H1 (cell line): ENCODE measurements at regions not wholly inside any gene's neighbourhood (a gene's known extent, or its start where the extent isn't known, plus 50 kb on each side); places are given as distances from the start of the nearest gene placed in this dataset.

Experiments used
- CTCF ChIA-PET: fragments of 300-600 bp; sonication (Branson Sonifier 250); formaldehyde crosslinking; loops from one replicate; lab custom pipeline; 2021; ENCODE audit not compliant: partially characterized antibody; lab: Charles Lee
- POLR2A ChIA-PET: fragments of 300-600 bp; sonication (Branson Sonifier 250); formaldehyde crosslinking; loops from one replicate; lab custom pipeline; 2021; ENCODE audit warnings: inconsistent platforms; ENCODE audit not compliant: partially characterized antibody; lab: Charles Lee
- DNase-seq, 2 experiments: peaks; one replicate each; pipeline versions ENCODE4 v3.0.0 to v3.0.0-alpha.2; 2010 to 2022; ENCODE audit warnings: low spot score in 2 of 2, low read depth in 1 of 2, mixed read lengths in 1 of 2
- FAIRE-seq: peaks from 2 replicates; lab custom pipeline; 2011; peaks lifted over from hg19 to GRCh38; lab: Jason Lieb, UNC
- H2AFZ ChIP-seq: 2 replicates; pipeline ENCODE4 v1.8.1; 2012; ENCODE audit warnings: low read length, inconsistent platforms
- H2AK5ac ChIP-seq: 2 replicates; pipeline ENCODE4 v1.6.1; 2013; ENCODE audit warnings: low read depth, low read length
- H2BK120ac ChIP-seq: replicated peaks from 2 replicates; pipeline ENCODE3; 2013; ENCODE audit warnings: low read depth, low read length, inconsistent platforms
- H2BK12ac ChIP-seq: 2 replicates; pipeline ENCODE4 v1.6.1; 2013; ENCODE audit warnings: low read depth, low read length
- H2BK15ac ChIP-seq: 2 replicates; pipeline ENCODE4 v1.6.1; 2013; ENCODE audit warnings: low read length
- H2BK20ac ChIP-seq: 2 replicates; pipeline ENCODE4 v1.6.1; 2013; ENCODE audit warnings: low read length
- H2BK5ac ChIP-seq: 2 replicates; pipeline ENCODE4 v1.6.1; 2013; ENCODE audit warnings: low read depth, low read length
- H3K14ac ChIP-seq: 2 replicates; pipeline ENCODE4 v1.6.1; 2013; ENCODE audit warnings: inconsistent platforms; ENCODE audit not compliant: insufficient read length
- H3K18ac ChIP-seq: 2 replicates; pipeline ENCODE4 v1.6.1; 2013; ENCODE audit warnings: low read length; ENCODE audit errors: extremely low read depth
- H3K23ac ChIP-seq: 2 replicates; pipeline ENCODE4 v1.6.1; 2013; ENCODE audit warnings: inconsistent platforms; ENCODE audit not compliant: insufficient read length
- H3K23me2 ChIP-seq: 2 replicates; pipeline ENCODE4 v1.6.1; 2013; ENCODE audit warnings: low read depth, low read length
- H3K27ac ChIP-seq: 2 replicates; pipeline ENCODE4 v1.6.1; 2011; ENCODE audit warnings: low read depth, low read length, inconsistent platforms
- H3K27me3 ChIP-seq, 4 experiments: replicated peaks in 1 of 4; 1 replicate in 1 of 4; 2 replicates in 3 of 4; pipeline versions ENCODE4 v1.6.1 to v1.8.1; 2011 to 2013; ENCODE audit warnings: low read length in 3 of 4, mild to moderate bottlenecking in 3 of 4, inconsistent platforms in 2 of 4, mixed read lengths in 2 of 4, moderate library complexity in 1 of 4; ENCODE audit not compliant: control insufficient read depth in 3 of 4, insufficient read depth in 3 of 4; ENCODE audit errors: extremely low read depth in 1 of 4
- H3K36me3 ChIP-seq, 4 experiments: 2 replicates each; pipeline versions ENCODE4 v1.6.1 to v1.8.1; 2011 to 2013; ENCODE audit warnings: mild to moderate bottlenecking in 4 of 4, low read length in 3 of 4, moderate library complexity in 2 of 4, control low read depth in 1 of 4, inconsistent platforms in 1 of 4; ENCODE audit not compliant: insufficient read depth in 4 of 4, control insufficient read depth in 2 of 4
- H3K4ac ChIP-seq: replicated peaks from 2 replicates; pipeline ENCODE3; 2013; ENCODE audit warnings: low read length, low read depth, mixed read lengths, inconsistent platforms; ENCODE audit not compliant: insufficient read length
- H3K4me1 ChIP-seq, 4 experiments: replicated peaks in 1 of 4; 1 replicate in 1 of 4; 2 replicates in 3 of 4; pipeline versions ENCODE4 v1.6.1 to v1.8.1; 2011 to 2013; ENCODE audit warnings: low read length in 3 of 4, inconsistent platforms in 2 of 4, mixed read lengths in 1 of 4; ENCODE audit not compliant: insufficient read depth in 4 of 4, control insufficient read depth in 3 of 4
- H3K4me2 ChIP-seq, 2 experiments: 2 replicates each; pipeline versions ENCODE4 v1.6.1 to v1.8.1; 2011 to 2013; ENCODE audit warnings: low read depth in 2 of 2, low read length in 2 of 2, control low read depth in 1 of 2, inconsistent platforms in 1 of 2, mild to moderate bottlenecking in 1 of 2; ENCODE audit not compliant: insufficient read depth in 1 of 2
- H3K4me3 ChIP-seq, 4 experiments: fragments of 200-600, 300-600 bp in 1 of 4; sonication (generic), shearing (Covaris generic), sonication (Bioruptor Twin) in 1 of 4; 2 replicates each; pipeline versions ENCODE4 v1.5.1 to v1.8.1; 2011 to 2016; ENCODE audit warnings: low read length in 4 of 4, low read depth in 3 of 4, control low read depth in 2 of 4, inconsistent platforms in 2 of 4, mild to moderate bottlenecking in 2 of 4, mixed read lengths in 1 of 4, moderate library complexity in 1 of 4; ENCODE audit not compliant: insufficient read depth in 2 of 4; ENCODE audit errors: extremely low read depth in 1 of 4
- H3K56ac ChIP-seq: replicated peaks from 2 replicates; pipeline ENCODE3; 2013; ENCODE audit warnings: low read depth, mild to moderate bottlenecking, mixed read lengths, low read length, inconsistent platforms; ENCODE audit not compliant: insufficient read length
- H3K79me1 ChIP-seq: 2 replicates; pipeline ENCODE4 v1.6.1; 2013; ENCODE audit warnings: low read depth, low read length, control low read depth
- H3K79me2 ChIP-seq, 2 experiments: 2 replicates each; pipeline versions ENCODE4 v1.6.1 to v1.8.1; 2012 to 2013; ENCODE audit warnings: low read length in 2 of 2, mild to moderate bottlenecking in 2 of 2, inconsistent platforms in 1 of 2; ENCODE audit not compliant: insufficient read depth in 2 of 2, control insufficient read depth in 1 of 2
- H3K9ac ChIP-seq, 4 experiments: replicated peaks in 1 of 4; 1 replicate in 1 of 4; 2 replicates in 3 of 4; pipeline versions ENCODE4 v1.6.1 to v1.8.1; 2011 to 2013; ENCODE audit warnings: low read depth in 3 of 4, low read length in 3 of 4, control low read depth in 2 of 4, mild to moderate bottlenecking in 2 of 4, moderate library complexity in 2 of 4, inconsistent platforms in 1 of 4; ENCODE audit errors: extremely low read depth in 1 of 4
- H3K9me3 ChIP-seq, 2 experiments: 2 replicates each; pipeline versions ENCODE4 v1.6.1 to v1.8.1; 2012 to 2013; ENCODE audit warnings: mild to moderate bottlenecking in 2 of 2, moderate library complexity in 2 of 2, control low read depth in 1 of 2, inconsistent platforms in 1 of 2, low read depth in 1 of 2, low read length in 1 of 2, mixed read lengths in 1 of 2; ENCODE audit not compliant: insufficient read depth in 2 of 2
- H4K20me1 ChIP-seq, 2 experiments: replicated peaks in 1 of 2; 2 replicates each; pipeline versions ENCODE3 to v1.8.1; 2011 to 2013; ENCODE audit warnings: inconsistent platforms in 2 of 2, low read length in 2 of 2, mild to moderate bottlenecking in 1 of 2; ENCODE audit not compliant: insufficient read depth in 2 of 2, control insufficient read depth in 1 of 2
- H4K5ac ChIP-seq: 2 replicates; pipeline ENCODE4 v1.6.1; 2013; ENCODE audit warnings: low read length, low read depth, mixed read lengths, inconsistent platforms; ENCODE audit not compliant: insufficient read length
- H4K8ac ChIP-seq: 2 replicates; pipeline ENCODE4 v1.8.0; 2013; ENCODE audit warnings: mild to moderate bottlenecking, moderate library complexity, low read length, inconsistent platforms; ENCODE audit not compliant: insufficient read depth; ENCODE audit errors: extremely low read depth
- H4K91ac ChIP-seq: replicated peaks from 2 replicates; pipeline ENCODE3; 2013; ENCODE audit warnings: low read length, mixed read lengths, inconsistent platforms; ENCODE audit not compliant: insufficient read length
- BCL11A ChIP-seq, 2 experiments: IDR thresholded peaks; one replicate each; pipeline ENCODE4 v1.6.1; 2011; ENCODE audit warnings: low read depth in 2 of 2, low read length in 2 of 2, mild to moderate bottlenecking in 2 of 2
- CBX5 ChIP-seq: fragments of 300-800, 300-1000 bp; sonication (generic); IDR thresholded peaks from 2 replicates; pipeline ENCODE4 v1.7.1; 2016; ENCODE audit warnings: antibody characterized with exemption, low read length, low read depth
- CHD2 ChIP-seq: IDR thresholded peaks from 2 replicates; pipeline ENCODE4 v1.6.1; 2012; ENCODE audit warnings: low read length, improper control_type of control experiment
- FOSL1 ChIP-seq: IDR thresholded peaks from 2 replicates; pipeline ENCODE4 v1.6.1; 2011; ENCODE audit warnings: mild to moderate bottlenecking, low read depth, low read length, moderate library complexity; ENCODE audit not compliant: insufficient read depth
- JUND ChIP-seq: IDR thresholded peaks from 2 replicates; pipeline ENCODE4 v1.6.1; 2011; ENCODE audit warnings: mild to moderate bottlenecking, improper control_type of control experiment, low read length
- RNF2 ChIP-seq: fragments of 200-900, 300-1000 bp; sonication (generic); IDR thresholded peaks from 2 replicates; pipeline ENCODE4 v1.7.1; 2016; ENCODE audit warnings: borderline replicate concordance, low read depth, mild to moderate bottlenecking, antibody characterized with exemption, low read length; ENCODE audit not compliant: poor library complexity, severe bottlenecking; ENCODE audit errors: missing control alignments
- SP4 ChIP-seq: IDR thresholded peaks from 2 replicates; pipeline ENCODE4 v1.6.1; 2012; ENCODE audit warnings: low read length, inconsistent platforms
- TAF1 ChIP-seq: IDR thresholded peaks from 2 replicates; pipeline ENCODE4 v1.6.1; 2011; ENCODE audit warnings: mild to moderate bottlenecking, low read depth, low read length
- TBP ChIP-seq: IDR thresholded peaks from 2 replicates; pipeline ENCODE4 v1.6.1; 2011; ENCODE audit warnings: low read depth, low read length, improper control_type of control experiment
- TCF12 ChIP-seq: IDR thresholded peaks from 2 replicates; pipeline ENCODE4 v1.6.1; 2011; ENCODE audit warnings: low read depth, mild to moderate bottlenecking, low read length
- TEAD4 ChIP-seq: IDR thresholded peaks from 2 replicates; pipeline ENCODE4 v1.6.1; 2012; ENCODE audit warnings: low read depth, low read length, inconsistent platforms, mixed read lengths
- ZNF274 ChIP-seq: IDR thresholded peaks from 2 replicates; pipeline ENCODE4 v1.7.0; 2012; ENCODE audit warnings: low read length, borderline replicate concordance; ENCODE audit errors: extremely low read depth
- WGBS, 2 experiments: shearing (Covaris generic) in 1 of 2; methylation state at CpG; one replicate each; pipeline versions ENCODE4 v1.1.6 to v1.1.7; 2013 to 2015; ENCODE audit warnings: low lambda C conversion rate in 2 of 2, mixed read lengths in 2 of 2, inconsistent platforms in 1 of 2, low coverage in 1 of 2, missing lambda C conversion rate in 1 of 2; ENCODE audit not compliant: insufficient replicate concordance in 2 of 2, insufficient coverage in 1 of 2, insufficient read length in 1 of 2; ENCODE audit errors: extremely low coverage in 1 of 2, missing lambda C conversion rate in 1 of 2; 5-methylcytosine and 5-hydroxymethylcytosine counted together

DNA sequence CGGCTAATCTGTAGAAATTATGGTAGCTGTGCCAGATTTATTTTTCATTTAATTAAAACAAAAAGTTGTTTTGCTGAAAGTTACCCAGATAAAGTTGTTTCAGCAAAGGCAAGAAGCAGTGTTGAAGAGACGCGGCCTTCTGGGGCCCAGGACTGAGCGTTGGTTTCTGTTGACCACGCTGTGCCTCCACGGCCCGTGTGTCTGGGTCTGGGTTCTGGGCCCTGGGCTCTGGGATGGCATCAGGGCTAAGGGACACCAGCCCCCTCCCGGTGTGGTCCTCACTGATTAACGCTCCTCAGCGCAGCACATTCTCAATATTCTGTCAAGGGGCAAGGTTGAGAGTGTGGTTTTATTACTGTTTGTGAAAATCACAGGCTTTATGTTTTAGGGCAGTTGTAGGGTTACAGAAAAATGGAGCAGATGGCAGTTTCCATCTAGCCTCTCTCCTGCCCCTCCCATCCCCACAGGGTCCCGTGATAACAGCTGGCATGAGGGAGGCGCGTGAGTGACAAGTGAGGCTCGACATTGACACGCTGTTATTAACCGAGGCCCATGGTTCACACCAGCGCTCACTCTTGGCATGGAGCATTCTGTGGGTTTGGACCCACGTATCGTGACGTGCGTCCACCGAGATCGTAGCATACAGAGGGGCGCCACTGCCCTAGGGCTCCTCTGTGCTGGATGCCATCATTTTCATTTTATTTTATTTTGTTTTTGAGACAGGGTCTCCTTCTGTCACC, 1231.4 kb downstream of the BRD1 start:
- H3K4me3 ChIP-seq = no peak overlapping the region
- no peak overlapping the region for H2AFZ ChIP-seq
- FAIRE-seq (no peak), DNase-seq (no peak)
- no peak overlapping the region for H2BK15ac ChIP-seq
- H3K23me2 ChIP-seq = no peaks in the 10 kb centered on the region
- H3K18ac ChIP-seq = no peak overlapping the region
- no peaks in the 10 kb centered on the region for H3K27me3 ChIP-seq
- H3K23ac ChIP-seq = no peak overlapping the region
- H2AK5ac ChIP-seq = no peak overlapping the region
- no peak overlapping the region for H4K91ac ChIP-seq
- CTCF ChIA-PET = interaction anchor here (0.8 kb wide), 1 partner anchor 12 kb away, joined by 3 read pairs; no protein-coding TSS in a partner anchor
- no peak overlapping the region for H2BK120ac ChIP-seq
- no peak overlapping the region for H3K56ac ChIP-seq
- no peak overlapping the region for H3K9ac ChIP-seq
- no peak overlapping the region for H4K8ac ChIP-seq
- no peaks in the 10 kb centered on the region for H3K79me2 ChIP-seq
- peak overlapping the region; percentile 13; the same call in 1 of the 2 replicates for H2BK5ac ChIP-seq
- peaks cover 5 to 16% of the 10 kb centered on the region in 2 experiments for H4K20me1 ChIP-seq
- no peak overlapping the region for H4K5ac ChIP-seq
- no peak overlapping the region for H3K14ac ChIP-seq
- POLR2A ChIA-PET = no interaction called here
- peaks cover 2 to 3% of the 10 kb centered on the region in 2 experiments; a peak in 1 of 4 replicates for H3K9me3 ChIP-seq
- H3K4me1 ChIP-seq = no peaks in the 10 kb centered on the region
- H2BK12ac ChIP-seq = no peak overlapping the region
- H3K27ac ChIP-seq = no peak overlapping the region
- H3K4ac ChIP-seq = no peak overlapping the region
- H2BK20ac ChIP-seq = no peak overlapping the region
- H3K79me1 ChIP-seq = peaks cover 5% of the 10 kb centered on the region
- TF ChIP-seq RNF2 (no peak), TBP (no peak), CBX5 (no peak), BCL11A (IDR thresholded peaks at IDR 0.05; ENCODE audit: low read depth in 2 of 2, low read length in 2 of 2) (no peak), CHD2 (no peak), TCF12 (no peak), TEAD4 (no peak), ZNF274 (no peak), TAF1 (no peak), FOSL1 (no peak), JUND (no peak), SP4 (no peak)
- H3K36me3 ChIP-seq = no peaks in the 10 kb centered on the region
- H3K4me2 ChIP-seq = no peak overlapping the region
- 91% methylated on average over 24 of the region's 24 CpGs; no CpG with 5 or more reads in 1 of the 2 experiments for WGBS, 2 experiments
